ENCODE measurements at regions not wholly inside any gene's neighbourhood (a gene's known extent, or its start where the extent isn't known, plus 50 kb on each side); places are given as distances from the start of the nearest gene placed in this dataset.

GRCh38 chr10:3949711-3950110 is 164.7 kb upstream of the KLF6 start:
- Mint-ChIP-seq H3K36me3 (ENCODE audit: low read depth) (no peaks in the 10 kb centered on the region), H3K4me3 (peak overlapping the region; percentile 39), H3K4me1 (peaks cover 30% of the 10 kb centered on the region), H3K27me3 (no peaks in the 10 kb centered on the region), H3K27ac (peak overlapping the region; percentile 96)
- DNase-seq, result no peak
- ATAC-seq, result no peak
- no peaks in the 10 kb centered on the region for H3K9me3 ChIP-seq (ENCODE audit: control insufficient read depth, low read length, poor library complexity, severe bottlenecking)

DNA sequence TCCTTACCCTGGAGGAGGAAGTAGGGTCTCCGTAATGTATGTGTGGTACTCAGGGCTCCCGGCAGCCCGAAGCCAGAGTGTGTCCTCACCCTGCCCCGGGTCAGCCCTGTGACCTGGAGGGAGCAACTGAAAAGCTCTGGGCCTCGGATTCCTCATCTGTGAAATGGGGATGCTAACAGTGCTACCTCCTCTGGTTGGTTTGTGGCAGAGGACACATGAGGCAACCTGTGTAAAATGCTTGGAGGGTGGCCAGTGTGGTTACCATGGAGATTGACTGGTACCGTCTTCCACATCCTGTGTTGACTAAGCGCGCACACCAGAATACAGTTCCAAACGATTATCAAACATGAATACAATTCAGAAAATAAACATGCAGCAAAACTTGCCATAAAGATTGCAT is 163.8 kb upstream of the KLF6 start:
- DNase-seq (peak; percentile 33 to 67 (median 58)), ATAC-seq (peak; percentile 99)
- Mint-ChIP-seq H3K27me3 (no peaks in the 10 kb centered on the region), H3K4me3 (peak overlapping the region; percentile 73), H3K4me1 (peaks cover 30% of the 10 kb centered on the region), H3K27ac (peak overlapping the region; percentile 96), H3K36me3 (ENCODE audit: low read depth) (no peaks in the 10 kb centered on the region)
- H3K9me3 ChIP-seq (ENCODE audit: control insufficient read depth, low read length, poor library complexity, severe bottlenecking), result no peaks in the 10 kb centered on the region

DNA sequence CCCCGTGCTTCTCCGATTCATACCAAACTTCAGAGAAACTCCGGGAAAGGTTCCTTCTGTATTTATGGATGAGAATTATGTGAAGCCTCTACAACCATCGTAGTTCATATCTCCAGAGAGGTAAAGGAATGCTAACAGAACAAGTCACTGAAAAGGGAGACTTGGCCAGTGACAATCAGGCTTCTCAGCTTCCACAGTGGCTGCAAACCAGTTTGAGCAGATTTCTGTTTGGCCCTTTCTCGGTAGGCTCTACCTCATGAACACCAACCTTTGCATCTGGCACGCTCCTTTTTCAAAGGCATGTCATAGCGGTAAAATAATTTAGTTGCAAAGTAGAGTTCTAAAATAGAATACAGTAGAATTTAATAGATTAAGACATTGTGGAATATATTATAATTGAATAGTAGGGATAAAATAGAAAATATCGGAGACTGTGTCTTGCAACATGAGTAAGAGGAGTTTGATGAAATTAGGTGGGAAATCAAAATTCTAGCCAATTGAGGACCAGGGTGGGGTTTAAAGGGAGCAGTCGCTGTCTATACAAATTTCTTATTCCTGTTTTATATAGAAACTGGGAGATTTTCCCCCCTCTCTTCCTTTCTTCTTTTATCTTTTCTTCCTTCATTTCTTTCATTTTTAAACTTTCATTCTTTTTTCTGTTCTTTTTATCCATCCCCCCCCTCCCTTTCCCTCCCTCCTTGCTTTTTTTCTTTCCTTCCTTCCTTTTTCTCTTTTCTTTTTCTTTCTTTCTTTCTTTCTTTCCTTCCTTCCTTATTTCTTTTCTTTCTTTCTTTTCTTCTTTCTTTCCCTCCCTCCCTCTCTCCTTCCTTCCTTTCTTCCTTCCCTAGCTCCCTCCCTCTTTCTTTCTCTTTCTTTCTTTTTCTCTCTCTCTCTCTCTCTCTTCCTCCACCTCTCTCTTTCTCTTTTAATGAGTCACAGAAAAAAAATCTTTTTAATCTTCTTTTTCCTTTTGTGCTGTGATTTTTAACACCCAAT is 161.5 kb upstream of the KLF6 start:
- no peaks in the 10 kb centered on the region for H3K9me3 ChIP-seq (ENCODE audit: control insufficient read depth, low read length, poor library complexity, severe bottlenecking)
- Mint-ChIP-seq H3K4me3 (no peak overlapping the region), H3K27me3 (no peaks in the 10 kb centered on the region), H3K27ac (peak overlapping the region; percentile 96), H3K4me1 (peaks cover 45% of the 10 kb centered on the region), H3K36me3 (ENCODE audit: low read depth) (no peaks in the 10 kb centered on the region)
- ATAC-seq (no peak), DNase-seq (no peak)

DNA sequence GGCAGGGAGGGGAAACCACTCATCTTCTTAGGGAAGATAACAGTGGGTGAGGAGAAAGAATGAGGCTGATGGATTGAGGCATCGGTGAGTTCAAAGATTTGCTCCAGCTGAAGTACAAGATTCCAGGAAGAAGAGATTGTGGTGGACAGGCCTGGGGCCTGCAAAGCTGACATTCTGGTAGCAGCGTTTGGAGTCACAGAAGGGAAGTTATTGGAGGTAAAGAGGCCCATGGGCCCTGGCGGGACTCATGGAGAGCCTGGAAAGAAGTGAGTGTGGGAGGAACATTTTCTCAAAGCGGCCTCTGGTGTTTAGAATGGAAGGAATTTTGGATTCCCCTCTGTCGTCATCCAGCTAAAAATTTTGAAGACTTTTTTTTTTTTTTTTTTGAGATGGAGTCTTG is 160.0 kb upstream of the KLF6 start:
- peaks cover 49% of the 10 kb centered on the region for H3K4me1 Mint-ChIP-seq
- no peaks in the 10 kb centered on the region for H3K9me3 ChIP-seq (ENCODE audit: control insufficient read depth, low read length, poor library complexity, severe bottlenecking)
- peak overlapping the region; percentile 45 for H3K4me3 Mint-ChIP-seq
- H3K36me3 Mint-ChIP-seq (ENCODE audit: low read depth), result no peaks in the 10 kb centered on the region
- no peak for DNase-seq
- no peak for ATAC-seq
- H3K27me3 Mint-ChIP-seq, result no peaks in the 10 kb centered on the region
- H3K27ac Mint-ChIP-seq, result peak overlapping the region; percentile 96

DNA sequence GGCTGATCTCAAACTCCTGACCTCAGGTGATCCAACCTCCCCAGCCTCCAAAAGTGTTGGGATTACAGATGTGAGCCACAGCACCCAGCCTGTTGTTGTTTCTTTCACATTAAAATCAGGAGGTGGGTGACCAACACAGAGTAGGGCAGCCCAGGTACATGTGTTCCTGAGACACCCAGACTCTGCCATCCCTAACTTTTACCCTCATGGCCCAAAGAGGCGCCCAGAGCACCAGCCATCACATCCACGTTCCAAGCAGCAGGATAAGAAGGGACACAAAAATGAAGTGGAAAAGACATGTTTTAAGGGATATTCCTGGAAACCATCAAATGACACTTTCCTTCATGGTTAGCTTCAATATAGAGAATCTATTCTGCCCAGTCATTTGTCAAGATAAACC is 159.6 kb upstream of the KLF6 start:
- DNase-seq (no peak), ATAC-seq (no peak)
- H3K9me3 ChIP-seq (ENCODE audit: control insufficient read depth, low read length, poor library complexity, severe bottlenecking), result no peaks in the 10 kb centered on the region
- Mint-ChIP-seq H3K27ac (peak overlapping the region; percentile 96), H3K36me3 (ENCODE audit: low read depth) (no peaks in the 10 kb centered on the region), H3K4me3 (no peak overlapping the region), H3K27me3 (no peaks in the 10 kb centered on the region), H3K4me1 (peaks cover 49% of the 10 kb centered on the region)

DNA sequence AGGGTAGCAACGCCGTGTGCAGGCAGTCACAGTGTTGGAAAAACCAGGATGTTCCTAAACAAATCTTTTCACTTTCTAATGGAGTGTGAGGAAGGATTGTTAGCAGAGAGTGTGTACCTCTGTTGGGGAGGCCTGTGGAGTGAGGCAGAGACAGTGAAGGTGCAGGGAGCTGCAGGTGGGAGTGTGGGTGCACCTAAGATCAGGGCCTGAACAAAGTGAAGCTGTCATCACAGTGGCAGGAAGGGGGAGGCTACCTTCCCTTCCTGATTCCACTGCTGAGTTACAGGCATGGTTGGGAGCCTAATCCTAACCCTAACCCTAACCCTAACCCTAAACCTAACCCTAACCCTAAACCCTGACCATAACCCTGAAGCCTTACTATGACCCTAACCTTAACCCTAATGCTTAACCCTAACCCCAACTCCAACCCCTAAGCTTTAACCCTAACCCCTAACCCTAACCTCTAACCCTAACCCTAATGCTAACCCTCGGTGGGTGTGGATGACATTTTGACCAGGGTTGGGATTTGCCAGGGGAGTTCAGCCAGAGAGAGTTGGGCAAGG is 158.8 kb upstream of the KLF6 start:
- Mint-ChIP-seq H3K27me3 (no peaks in the 10 kb centered on the region), H3K36me3 (ENCODE audit: low read depth) (no peaks in the 10 kb centered on the region), H3K27ac (peak overlapping the region; percentile 95), H3K4me3 (no peak overlapping the region), H3K4me1 (peaks cover 47% of the 10 kb centered on the region)
- ATAC-seq (no peak), DNase-seq (no peak)
- H3K9me3 ChIP-seq (ENCODE audit: control insufficient read depth, low read length, poor library complexity, severe bottlenecking), result no peaks in the 10 kb centered on the region

DNA sequence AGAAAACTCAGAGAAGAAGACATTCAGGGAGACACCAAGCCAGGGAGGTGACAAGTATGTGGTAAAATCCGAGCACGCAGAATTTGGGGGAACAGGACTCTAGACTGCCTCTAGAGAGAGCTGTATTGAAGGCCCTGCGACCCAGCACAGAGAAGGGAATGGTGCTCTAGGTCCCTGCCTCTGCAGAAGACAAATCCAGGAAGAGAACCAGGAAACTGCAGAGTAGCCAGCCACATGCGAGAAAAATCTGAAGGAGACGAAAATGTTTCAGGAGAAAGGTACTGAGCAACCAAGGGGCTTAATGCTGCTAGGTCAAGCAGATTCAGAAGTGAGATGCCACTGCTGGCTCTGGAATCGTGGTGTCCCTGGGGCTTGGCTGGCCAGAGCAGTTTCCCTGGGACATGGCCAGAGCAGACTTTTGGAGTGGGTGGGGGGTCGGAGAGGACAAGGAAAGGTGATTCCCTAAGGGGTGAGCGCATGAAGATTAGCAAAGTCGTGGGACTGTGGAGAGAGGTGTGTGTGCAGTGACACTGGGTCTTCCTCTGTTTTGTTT is 158.0 kb upstream of the KLF6 start:
- DNase-seq (no peak), ATAC-seq (peak; percentile 52)
- no peaks in the 10 kb centered on the region for H3K36me3 Mint-ChIP-seq (ENCODE audit: low read depth)
- no peaks in the 10 kb centered on the region for H3K27me3 Mint-ChIP-seq
- no peaks in the 10 kb centered on the region for H3K9me3 ChIP-seq (ENCODE audit: control insufficient read depth, low read length, poor library complexity, severe bottlenecking)
- no peak overlapping the region for H3K4me3 Mint-ChIP-seq
- peak overlapping the region; percentile 95 for H3K27ac Mint-ChIP-seq
- peaks cover 39% of the 10 kb centered on the region for H3K4me1 Mint-ChIP-seq

DNA sequence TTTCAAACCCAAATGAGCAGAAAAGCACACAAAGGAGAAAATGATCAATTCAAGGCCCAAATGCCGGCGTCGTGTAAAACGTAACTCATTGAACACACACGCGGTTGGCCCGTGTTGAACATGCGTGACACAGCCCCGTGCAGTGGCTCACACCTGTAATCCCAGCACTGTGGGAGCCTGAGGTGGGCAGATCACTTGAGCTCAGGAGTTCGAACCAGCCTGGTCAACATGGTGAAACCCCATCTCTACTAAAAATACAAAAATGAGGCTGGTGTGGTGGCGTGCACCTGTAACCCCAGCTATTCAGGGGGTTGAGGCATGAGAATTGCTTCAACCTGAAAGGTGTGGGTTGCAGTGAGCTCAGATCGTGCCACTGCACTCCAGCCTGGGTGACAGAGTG is 156.7 kb upstream of the KLF6 start:
- DNase-seq, result no peak
- Mint-ChIP-seq H3K27me3 (no peaks in the 10 kb centered on the region), H3K4me1 (peaks cover 32% of the 10 kb centered on the region), H3K36me3 (ENCODE audit: low read depth) (peaks cover 3% of the 10 kb centered on the region), H3K4me3 (no peak overlapping the region), H3K27ac (peak overlapping the region; percentile 95)
- no peaks in the 10 kb centered on the region for H3K9me3 ChIP-seq (ENCODE audit: control insufficient read depth, low read length, poor library complexity, severe bottlenecking)
- ATAC-seq, result no peak

GRCh38 chr10:3936422-3937040 is 151.5 kb upstream of the KLF6 start:
- peaks cover 33% of the 10 kb centered on the region for H3K4me1 Mint-ChIP-seq
- ATAC-seq (no peak), DNase-seq (no peak)
- peaks cover 9% of the 10 kb centered on the region for H3K36me3 Mint-ChIP-seq (ENCODE audit: low read depth)
- peak overlapping the region; percentile 99 for H3K27ac Mint-ChIP-seq
- H3K9me3 ChIP-seq (ENCODE audit: control insufficient read depth, low read length, poor library complexity, severe bottlenecking), result no peaks in the 10 kb centered on the region
- no peak overlapping the region for H3K4me3 Mint-ChIP-seq
- H3K27me3 Mint-ChIP-seq, result no peaks in the 10 kb centered on the region

- no peaks in the 10 kb centered on the region for H3K9me3 ChIP-seq (ENCODE audit: control insufficient read depth, low read length, poor library complexity, severe bottlenecking)
- DNase-seq (no peak), ATAC-seq (no peak)
- Mint-ChIP-seq H3K27ac (peak overlapping the region; percentile 99), H3K36me3 (ENCODE audit: low read depth) (peaks cover 9% of the 10 kb centered on the region), H3K4me1 (peaks cover 29% of the 10 kb centered on the region), H3K27me3 (no peaks in the 10 kb centered on the region), H3K4me3 (peak overlapping the region; percentile 93)
Observed at GRCh38 chr10:3935933-3936359, 150.9 kb upstream of the KLF6 start.

DNA sequence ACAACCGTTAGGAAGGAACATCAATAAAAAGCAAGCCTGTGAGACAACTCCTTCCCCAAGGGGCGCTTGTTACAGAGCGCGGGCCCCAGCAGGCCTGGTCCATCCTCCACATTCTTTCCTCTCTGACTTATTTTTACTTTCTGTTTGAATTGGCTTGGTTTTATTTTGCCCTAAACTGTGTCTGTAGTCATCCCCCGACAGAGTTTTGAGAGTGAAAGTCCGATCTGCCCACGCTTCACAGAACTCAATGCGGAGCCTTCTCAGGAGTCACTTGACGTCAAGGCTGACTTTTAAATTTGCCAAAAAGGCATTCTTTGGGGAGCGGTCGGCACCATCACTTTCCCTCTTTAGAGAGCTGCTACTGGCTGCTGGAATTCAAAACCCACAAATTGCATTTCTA is 150.1 kb upstream of the KLF6 start:
- no peaks in the 10 kb centered on the region for H3K9me3 ChIP-seq (ENCODE audit: control insufficient read depth, low read length, poor library complexity, severe bottlenecking)
- Mint-ChIP-seq H3K27me3 (no peaks in the 10 kb centered on the region), H3K4me3 (peak overlapping the region; percentile 93), H3K36me3 (ENCODE audit: low read depth) (peaks cover 9% of the 10 kb centered on the region), H3K4me1 (peaks cover 28% of the 10 kb centered on the region), H3K27ac (peak overlapping the region; percentile 99)
- ATAC-seq, result peak; percentile 93
- peak in 1 of 3 donors; percentile 20 for DNase-seq

GRCh38 chr10:3933733-3934132 is 148.7 kb upstream of the KLF6 start:
- peaks cover 9% of the 10 kb centered on the region for H3K36me3 Mint-ChIP-seq (ENCODE audit: low read depth)
- peak overlapping the region; percentile 99 for H3K27ac Mint-ChIP-seq
- peaks cover 30% of the 10 kb centered on the region for H3K4me1 Mint-ChIP-seq
- H3K4me3 Mint-ChIP-seq, result peak overlapping the region; percentile 93
- no peak for DNase-seq
- no peaks in the 10 kb centered on the region for H3K9me3 ChIP-seq (ENCODE audit: control insufficient read depth, low read length, poor library complexity, severe bottlenecking)
- ATAC-seq, result no peak
- H3K27me3 Mint-ChIP-seq, result no peaks in the 10 kb centered on the region
